ENCODE measurements at regions not wholly inside any gene's neighbourhood (a gene's known extent, or its start where the extent isn't known, plus 50 kb on each side); places are given as distances from the start of the nearest gene placed in this dataset.
"Not testable (repeated sequence)": the region's sequence is repeated elsewhere in the genome, so short reads cannot be mapped to it uniquely, and the experiment has no call there.

- no peak for DNase-seq (ENCODE audit: low read depth)
These were observed 1108.5 kb downstream of the SLC16A7 start for GRCh38 chr12:60704171-60704914.

GRCh38 chr12:60710246-60710645, 1114.4 kb downstream of the SLC16A7 start:
- DNase-seq (ENCODE audit: low read depth) = no peak

GRCh38 chr12:60714141-60714900, 1118.5 kb downstream of the SLC16A7 start:
- no peak for DNase-seq (ENCODE audit: low read depth)

GRCh38 chr12:60724475-60724874, 1128.6 kb downstream of the SLC16A7 start:
- no peak for DNase-seq (ENCODE audit: low read depth)

GRCh38 chr12:60724984-60725383, 1129.2 kb downstream of the SLC16A7 start:
- no peak for DNase-seq (ENCODE audit: low read depth)

- no peak for DNase-seq (ENCODE audit: low read depth)
These were observed 1156.8 kb downstream of the SLC16A7 start for GRCh38 chr12:60752589-60752988.

GRCh38 chr12:60758224-60758623, 1162.4 kb downstream of the SLC16A7 start:
- DNase-seq (ENCODE audit: low read depth) = no peak

- DNase-seq (ENCODE audit: low read depth) = no peak
These were observed 1165.1 kb downstream of the SLC16A7 start for GRCh38 chr12:60760965-60761364.

GRCh38 chr12:60801166-60801565, 1205.3 kb downstream of the SLC16A7 start:
- DNase-seq (ENCODE audit: low read depth) = not testable (repeated sequence)

GRCh38 chr12:60803147-60803546, 1207.3 kb downstream of the SLC16A7 start:
- DNase-seq (ENCODE audit: low read depth) = no peak

GRCh38 chr12:60805364-60805763, 1209.5 kb downstream of the SLC16A7 start:
- no peak for DNase-seq (ENCODE audit: low read depth)

- no peak for DNase-seq (ENCODE audit: low read depth)
These were observed 1224.0 kb downstream of the SLC16A7 start for GRCh38 chr12:60819794-60820193.

- DNase-seq (ENCODE audit: low read depth) = no peak
These were observed 1226.8 kb downstream of the SLC16A7 start for GRCh38 chr12:60822580-60822979.

GRCh38 chr12:60830381-60830780, 1234.6 kb downstream of the SLC16A7 start:
- no peak for DNase-seq (ENCODE audit: low read depth)

- DNase-seq (ENCODE audit: low read depth) = no peak
These were observed 1236.5 kb downstream of the SLC16A7 start for GRCh38 chr12:60832290-60832689.

- no peak for DNase-seq (ENCODE audit: low read depth)
These were observed 1238.5 kb downstream of the SLC16A7 start for GRCh38 chr12:60834372-60834771.

GRCh38 chr12:60834806-60835205, 1239.0 kb downstream of the SLC16A7 start:
- no peak for DNase-seq (ENCODE audit: low read depth)

- DNase-seq (ENCODE audit: low read depth) = no peak
These were observed 1240.8 kb downstream of the SLC16A7 start for GRCh38 chr12:60836651-60837050.

GRCh38 chr12:60842181-60842580, 1246.4 kb downstream of the SLC16A7 start:
- DNase-seq (ENCODE audit: low read depth) = no peak

GRCh38 chr12:60844101-60844500, 1248.3 kb downstream of the SLC16A7 start:
- DNase-seq (ENCODE audit: low read depth) = no peak

- no peak for DNase-seq (ENCODE audit: low read depth)
These were observed 1249.0 kb downstream of the SLC16A7 start for GRCh38 chr12:60844875-60845274.

- DNase-seq (ENCODE audit: low read depth) = no peak
These were observed 1249.9 kb downstream of the SLC16A7 start for GRCh38 chr12:60845696-60846095.

- no peak for DNase-seq (ENCODE audit: low read depth)
These were observed 1251.5 kb downstream of the SLC16A7 start for GRCh38 chr12:60847281-60847680.
